H1 (cell line): ENCODE measurements at regions not wholly inside any gene's neighbourhood (a gene's known extent, or its start where the extent isn't known, plus 50 kb on each side); places are given as distances from the start of the nearest gene placed in this dataset.

ENCODE experiments used
- CTCF ChIA-PET: fragments of 300-600 bp; sonication (Branson Sonifier 250); formaldehyde crosslinking; loops from one replicate; lab custom pipeline; 2021; ENCODE audit not compliant: partially characterized antibody; lab: Charles Lee
- POLR2A ChIA-PET: fragments of 300-600 bp; sonication (Branson Sonifier 250); formaldehyde crosslinking; loops from one replicate; lab custom pipeline; 2021; ENCODE audit warnings: inconsistent platforms; ENCODE audit not compliant: partially characterized antibody; lab: Charles Lee
- DNase-seq, 2 experiments: peaks; one replicate each; pipeline versions ENCODE4 v3.0.0 to v3.0.0-alpha.2; 2010 to 2022; ENCODE audit warnings: low spot score in 2 of 2, low read depth in 1 of 2, mixed read lengths in 1 of 2
- FAIRE-seq: peaks from 2 replicates; lab custom pipeline; 2011; peaks lifted over from hg19 to GRCh38; lab: Jason Lieb, UNC
- H2AFZ ChIP-seq: 2 replicates; pipeline ENCODE4 v1.8.1; 2012; ENCODE audit warnings: low read length, inconsistent platforms
- H2AK5ac ChIP-seq: 2 replicates; pipeline ENCODE4 v1.6.1; 2013; ENCODE audit warnings: low read depth, low read length
- H2BK120ac ChIP-seq: replicated peaks from 2 replicates; pipeline ENCODE3; 2013; ENCODE audit warnings: low read depth, low read length, inconsistent platforms
- H2BK12ac ChIP-seq: 2 replicates; pipeline ENCODE4 v1.6.1; 2013; ENCODE audit warnings: low read depth, low read length
- H2BK15ac ChIP-seq: 2 replicates; pipeline ENCODE4 v1.6.1; 2013; ENCODE audit warnings: low read length
- H2BK20ac ChIP-seq: 2 replicates; pipeline ENCODE4 v1.6.1; 2013; ENCODE audit warnings: low read length
- H2BK5ac ChIP-seq: 2 replicates; pipeline ENCODE4 v1.6.1; 2013; ENCODE audit warnings: low read depth, low read length
- H3K14ac ChIP-seq: 2 replicates; pipeline ENCODE4 v1.6.1; 2013; ENCODE audit warnings: inconsistent platforms; ENCODE audit not compliant: insufficient read length
- H3K18ac ChIP-seq: 2 replicates; pipeline ENCODE4 v1.6.1; 2013; ENCODE audit warnings: low read length; ENCODE audit errors: extremely low read depth
- H3K23ac ChIP-seq: 2 replicates; pipeline ENCODE4 v1.6.1; 2013; ENCODE audit warnings: inconsistent platforms; ENCODE audit not compliant: insufficient read length
- H3K23me2 ChIP-seq: 2 replicates; pipeline ENCODE4 v1.6.1; 2013; ENCODE audit warnings: low read depth, low read length
- H3K27ac ChIP-seq: 2 replicates; pipeline ENCODE4 v1.6.1; 2011; ENCODE audit warnings: low read depth, low read length, inconsistent platforms
- H3K27me3 ChIP-seq, 4 experiments: replicated peaks in 1 of 4; 1 replicate in 1 of 4; 2 replicates in 3 of 4; pipeline versions ENCODE4 v1.6.1 to v1.8.1; 2011 to 2013; ENCODE audit warnings: low read length in 3 of 4, mild to moderate bottlenecking in 3 of 4, inconsistent platforms in 2 of 4, mixed read lengths in 2 of 4, moderate library complexity in 1 of 4; ENCODE audit not compliant: control insufficient read depth in 3 of 4, insufficient read depth in 3 of 4; ENCODE audit errors: extremely low read depth in 1 of 4
- H3K36me3 ChIP-seq, 4 experiments: 2 replicates each; pipeline versions ENCODE4 v1.6.1 to v1.8.1; 2011 to 2013; ENCODE audit warnings: mild to moderate bottlenecking in 4 of 4, low read length in 3 of 4, moderate library complexity in 2 of 4, control low read depth in 1 of 4, inconsistent platforms in 1 of 4; ENCODE audit not compliant: insufficient read depth in 4 of 4, control insufficient read depth in 2 of 4
- H3K4ac ChIP-seq: replicated peaks from 2 replicates; pipeline ENCODE3; 2013; ENCODE audit warnings: low read length, low read depth, mixed read lengths, inconsistent platforms; ENCODE audit not compliant: insufficient read length
- H3K4me1 ChIP-seq, 4 experiments: replicated peaks in 1 of 4; 1 replicate in 1 of 4; 2 replicates in 3 of 4; pipeline versions ENCODE4 v1.6.1 to v1.8.1; 2011 to 2013; ENCODE audit warnings: low read length in 3 of 4, inconsistent platforms in 2 of 4, mixed read lengths in 1 of 4; ENCODE audit not compliant: insufficient read depth in 4 of 4, control insufficient read depth in 3 of 4
- H3K4me2 ChIP-seq, 2 experiments: 2 replicates each; pipeline versions ENCODE4 v1.6.1 to v1.8.1; 2011 to 2013; ENCODE audit warnings: low read depth in 2 of 2, low read length in 2 of 2, control low read depth in 1 of 2, inconsistent platforms in 1 of 2, mild to moderate bottlenecking in 1 of 2; ENCODE audit not compliant: insufficient read depth in 1 of 2
- H3K4me3 ChIP-seq, 4 experiments: fragments of 200-600, 300-600 bp in 1 of 4; sonication (generic), shearing (Covaris generic), sonication (Bioruptor Twin) in 1 of 4; 2 replicates each; pipeline versions ENCODE4 v1.5.1 to v1.8.1; 2011 to 2016; ENCODE audit warnings: low read length in 4 of 4, low read depth in 3 of 4, control low read depth in 2 of 4, inconsistent platforms in 2 of 4, mild to moderate bottlenecking in 2 of 4, mixed read lengths in 1 of 4, moderate library complexity in 1 of 4; ENCODE audit not compliant: insufficient read depth in 2 of 4; ENCODE audit errors: extremely low read depth in 1 of 4
- H3K56ac ChIP-seq: replicated peaks from 2 replicates; pipeline ENCODE3; 2013; ENCODE audit warnings: low read depth, mild to moderate bottlenecking, mixed read lengths, low read length, inconsistent platforms; ENCODE audit not compliant: insufficient read length
- H3K79me1 ChIP-seq: 2 replicates; pipeline ENCODE4 v1.6.1; 2013; ENCODE audit warnings: low read depth, low read length, control low read depth
- H3K79me2 ChIP-seq, 2 experiments: 2 replicates each; pipeline versions ENCODE4 v1.6.1 to v1.8.1; 2012 to 2013; ENCODE audit warnings: low read length in 2 of 2, mild to moderate bottlenecking in 2 of 2, inconsistent platforms in 1 of 2; ENCODE audit not compliant: insufficient read depth in 2 of 2, control insufficient read depth in 1 of 2
- H3K9ac ChIP-seq, 4 experiments: replicated peaks in 1 of 4; 1 replicate in 1 of 4; 2 replicates in 3 of 4; pipeline versions ENCODE4 v1.6.1 to v1.8.1; 2011 to 2013; ENCODE audit warnings: low read depth in 3 of 4, low read length in 3 of 4, control low read depth in 2 of 4, mild to moderate bottlenecking in 2 of 4, moderate library complexity in 2 of 4, inconsistent platforms in 1 of 4; ENCODE audit errors: extremely low read depth in 1 of 4
- H3K9me3 ChIP-seq, 2 experiments: 2 replicates each; pipeline versions ENCODE4 v1.6.1 to v1.8.1; 2012 to 2013; ENCODE audit warnings: mild to moderate bottlenecking in 2 of 2, moderate library complexity in 2 of 2, control low read depth in 1 of 2, inconsistent platforms in 1 of 2, low read depth in 1 of 2, low read length in 1 of 2, mixed read lengths in 1 of 2; ENCODE audit not compliant: insufficient read depth in 2 of 2
- H4K20me1 ChIP-seq, 2 experiments: replicated peaks in 1 of 2; 2 replicates each; pipeline versions ENCODE3 to v1.8.1; 2011 to 2013; ENCODE audit warnings: inconsistent platforms in 2 of 2, low read length in 2 of 2, mild to moderate bottlenecking in 1 of 2; ENCODE audit not compliant: insufficient read depth in 2 of 2, control insufficient read depth in 1 of 2
- H4K5ac ChIP-seq: 2 replicates; pipeline ENCODE4 v1.6.1; 2013; ENCODE audit warnings: low read length, low read depth, mixed read lengths, inconsistent platforms; ENCODE audit not compliant: insufficient read length
- H4K8ac ChIP-seq: 2 replicates; pipeline ENCODE4 v1.8.0; 2013; ENCODE audit warnings: mild to moderate bottlenecking, moderate library complexity, low read length, inconsistent platforms; ENCODE audit not compliant: insufficient read depth; ENCODE audit errors: extremely low read depth
- H4K91ac ChIP-seq: replicated peaks from 2 replicates; pipeline ENCODE3; 2013; ENCODE audit warnings: low read length, mixed read lengths, inconsistent platforms; ENCODE audit not compliant: insufficient read length
- ATF3 ChIP-seq: IDR thresholded peaks from 2 replicates; pipeline ENCODE4 v1.6.1; 2011; ENCODE audit warnings: low read depth, mild to moderate bottlenecking, low read length; ENCODE audit not compliant: insufficient read depth
- BACH1 ChIP-seq: IDR thresholded peaks from 2 replicates; pipeline ENCODE4 v1.6.1; 2012; ENCODE audit warnings: low read length, improper control_type of control experiment
- EGR1 ChIP-seq: IDR thresholded peaks from 2 replicates; pipeline ENCODE4 v1.6.1; 2011; ENCODE audit warnings: low read depth, low read length, borderline replicate concordance
- KDM5A ChIP-seq: fragments of 200-600 bp; IDR thresholded peaks from 2 replicates; pipeline ENCODE4 v1.7.1; 2012; ENCODE audit warnings: mild to moderate bottlenecking, low read length, inconsistent platforms, mixed read lengths
- PHF8 ChIP-seq: fragments of 200-600 bp; sonication (generic); conservative IDR thresholded peaks from 2 replicates; pipeline ENCODE4 v1.7.1; 2012; ENCODE audit warnings: low read depth, mild to moderate bottlenecking, inconsistent platforms, low read length, moderate library complexity
- SP2 ChIP-seq: IDR thresholded peaks from 2 replicates; pipeline ENCODE4 v1.6.1; 2012; ENCODE audit warnings: mild to moderate bottlenecking, low read length, inconsistent platforms
- TBP ChIP-seq: IDR thresholded peaks from 2 replicates; pipeline ENCODE4 v1.6.1; 2011; ENCODE audit warnings: low read depth, low read length, improper control_type of control experiment
- WGBS, 2 experiments: shearing (Covaris generic) in 1 of 2; methylation state at CpG; one replicate each; pipeline versions ENCODE4 v1.1.6 to v1.1.7; 2013 to 2015; ENCODE audit warnings: low lambda C conversion rate in 2 of 2, mixed read lengths in 2 of 2, inconsistent platforms in 1 of 2, low coverage in 1 of 2, missing lambda C conversion rate in 1 of 2; ENCODE audit not compliant: insufficient replicate concordance in 2 of 2, insufficient coverage in 1 of 2, insufficient read length in 1 of 2; ENCODE audit errors: extremely low coverage in 1 of 2, missing lambda C conversion rate in 1 of 2; 5-methylcytosine and 5-hydroxymethylcytosine counted together
- TF ChIP-seq, protein P1 (sequence below), 3 experiments: IDR thresholded peaks; 1 replicate in 2 of 3; 2 replicates in 1 of 3; pipeline versions ENCODE4 v1.5.1 to v1.6.1; 2011; ENCODE audit warnings: low read length in 3 of 3, mild to moderate bottlenecking in 3 of 3, inconsistent platforms in 2 of 3, low read depth in 1 of 3, moderate library complexity in 1 of 3; ENCODE audit not compliant: insufficient read depth in 1 of 3; ENCODE audit errors: control extremely low read depth in 1 of 3
- TF ChIP-seq, protein P2 (sequence below): IDR thresholded peaks from 2 replicates; pipeline ENCODE4 v1.6.1; 2012; ENCODE audit warnings: inconsistent platforms
- TF ChIP-seq, protein P3 (sequence below): IDR thresholded peaks from 2 replicates; pipeline ENCODE4 v1.6.1; 2011; ENCODE audit warnings: low read length, improper control_type of control experiment

GRCh38 chr14:98959410-98959809, 312.6 kb downstream of the BCL11B start:
- 0 out of 2 replicates have a peak overlapping the region, but pooled peaks have one; percentile 47 for H2BK15ac ChIP-seq
- no peaks in the 10 kb centered on the region for H4K20me1 ChIP-seq
- no peaks in the 10 kb centered on the region for H3K9me3 ChIP-seq
- H3K14ac ChIP-seq: no peak overlapping the region
- no peak overlapping the region for H3K18ac ChIP-seq
- no peak overlapping the region for H3K4ac ChIP-seq
- no peak overlapping the region for H3K23ac ChIP-seq
- ChIA-PET CTCF (no interaction called here), POLR2A (no interaction called here)
- no peak overlapping the region for H2BK12ac ChIP-seq
- H3K4me1 ChIP-seq: peaks cover 0 to 7% (median under 1%) of the 10 kb centered on the region in 4 experiments; a peak in 2 of 7 replicates
- H3K79me1 ChIP-seq: no peaks in the 10 kb centered on the region
- no peak overlapping the region for H4K5ac ChIP-seq
- DNase-seq (peak in 1 of 2 experiments; percentile 23), FAIRE-seq (no peak)
- H4K8ac ChIP-seq: peak overlapping the region; percentile 2; the same call in 1 of the 2 replicates
- no peaks in the 10 kb centered on the region for H3K36me3 ChIP-seq
- no peak overlapping the region for H3K56ac ChIP-seq
- H2BK20ac ChIP-seq: no peak overlapping the region
- no peak overlapping the region for H2BK120ac ChIP-seq
- H3K79me2 ChIP-seq: no peaks in the 10 kb centered on the region
- H4K91ac ChIP-seq: no peak overlapping the region
- no peak overlapping the region for H3K4me3 ChIP-seq
- no peak overlapping the region for H3K4me2 ChIP-seq
- WGBS, 2 experiments: 91% methylated on average over 6 of the region's 6 CpGs; no CpG with 5 or more reads in 1 of the 2 experiments
- no peaks in the 10 kb centered on the region for H3K27me3 ChIP-seq
- H3K9ac ChIP-seq: no peak overlapping the region
- no peak overlapping the region for H2BK5ac ChIP-seq
- no peaks in the 10 kb centered on the region for H3K23me2 ChIP-seq
- H2AK5ac ChIP-seq: no peak overlapping the region; the same call in 1 of the 2 replicates
- H3K27ac ChIP-seq: no peak overlapping the region
- H2AFZ ChIP-seq: no peak overlapping the region
- TF ChIP-seq, protein P1, sequence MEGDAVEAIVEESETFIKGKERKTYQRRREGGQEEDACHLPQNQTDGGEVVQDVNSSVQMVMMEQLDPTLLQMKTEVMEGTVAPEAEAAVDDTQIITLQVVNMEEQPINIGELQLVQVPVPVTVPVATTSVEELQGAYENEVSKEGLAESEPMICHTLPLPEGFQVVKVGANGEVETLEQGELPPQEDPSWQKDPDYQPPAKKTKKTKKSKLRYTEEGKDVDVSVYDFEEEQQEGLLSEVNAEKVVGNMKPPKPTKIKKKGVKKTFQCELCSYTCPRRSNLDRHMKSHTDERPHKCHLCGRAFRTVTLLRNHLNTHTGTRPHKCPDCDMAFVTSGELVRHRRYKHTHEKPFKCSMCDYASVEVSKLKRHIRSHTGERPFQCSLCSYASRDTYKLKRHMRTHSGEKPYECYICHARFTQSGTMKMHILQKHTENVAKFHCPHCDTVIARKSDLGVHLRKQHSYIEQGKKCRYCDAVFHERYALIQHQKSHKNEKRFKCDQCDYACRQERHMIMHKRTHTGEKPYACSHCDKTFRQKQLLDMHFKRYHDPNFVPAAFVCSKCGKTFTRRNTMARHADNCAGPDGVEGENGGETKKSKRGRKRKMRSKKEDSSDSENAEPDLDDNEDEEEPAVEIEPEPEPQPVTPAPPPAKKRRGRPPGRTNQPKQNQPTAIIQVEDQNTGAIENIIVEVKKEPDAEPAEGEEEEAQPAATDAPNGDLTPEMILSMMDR (IDR thresholded peaks at IDR 0.05; ENCODE audit: control extremely low read depth in 1 of 3, insufficient read depth in 1 of 3, low read depth in 1 of 3, low read length in 3 of 3): no peak
- TF ChIP-seq ATF3 (no peak), KDM5A (no peak), BACH1 (no peak), TBP (no peak), PHF8 (no peak), EGR1 (no peak), SP2 (no peak)
- TF ChIP-seq, protein P2, sequence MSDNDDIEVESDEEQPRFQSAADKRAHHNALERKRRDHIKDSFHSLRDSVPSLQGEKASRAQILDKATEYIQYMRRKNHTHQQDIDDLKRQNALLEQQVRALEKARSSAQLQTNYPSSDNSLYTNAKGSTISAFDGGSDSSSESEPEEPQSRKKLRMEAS: no peak
- TF ChIP-seq, protein P3, sequence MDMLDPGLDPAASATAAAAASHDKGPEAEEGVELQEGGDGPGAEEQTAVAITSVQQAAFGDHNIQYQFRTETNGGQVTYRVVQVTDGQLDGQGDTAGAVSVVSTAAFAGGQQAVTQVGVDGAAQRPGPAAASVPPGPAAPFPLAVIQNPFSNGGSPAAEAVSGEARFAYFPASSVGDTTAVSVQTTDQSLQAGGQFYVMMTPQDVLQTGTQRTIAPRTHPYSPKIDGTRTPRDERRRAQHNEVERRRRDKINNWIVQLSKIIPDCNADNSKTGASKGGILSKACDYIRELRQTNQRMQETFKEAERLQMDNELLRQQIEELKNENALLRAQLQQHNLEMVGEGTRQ: no peak
